ENCODE measurements at regions not wholly inside any gene's neighbourhood (a gene's known extent, or its start where the extent isn't known, plus 50 kb on each side); places are given as distances from the start of the nearest gene placed in this dataset.
A peak's percentile ranks its signal among the peaks of the same experiment; 100 is the strongest.

DNA sequence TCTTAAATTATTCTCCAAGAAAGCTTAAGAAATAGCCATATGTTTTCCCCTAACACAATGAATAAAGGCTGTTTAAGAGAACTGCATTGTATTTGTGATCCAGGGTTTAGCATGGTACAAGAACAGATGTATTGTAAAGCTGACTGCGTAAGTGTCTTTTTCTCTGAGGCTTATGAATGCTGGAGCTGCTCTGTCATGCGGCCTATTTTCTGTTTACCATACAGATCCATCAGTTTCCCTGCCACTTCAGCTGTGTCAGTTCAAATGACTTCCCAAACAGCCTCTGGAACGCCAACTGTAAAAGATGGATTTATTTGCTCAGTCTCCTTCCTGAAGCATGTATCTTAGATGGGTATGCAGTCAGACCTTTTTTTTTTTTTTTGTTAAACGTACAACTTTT, 419.3 kb upstream of the HS3ST5 start:
- H3K27me3 ChIP-seq (ENCODE audit: control insufficient read depth, insufficient read depth, low read length): no peaks in the 10 kb centered on the region
- no peaks in the 10 kb centered on the region for H3K27me3 Mint-ChIP-seq
- peaks cover 2 to 13% (median 5%) of the 10 kb centered on the region in 7 donors for H3K9me3 Mint-ChIP-seq
- DNase-seq (no peak), ATAC-seq (ENCODE audit: low read depth in 2 of 2) (no peak)
- no peak overlapping the region for H3K27ac ChIP-seq (ENCODE audit: insufficient read depth, low read length, poor library complexity, severe bottlenecking)
- H3K27ac Mint-ChIP-seq: no peak overlapping the region
- H3K36me3 Mint-ChIP-seq: no peaks in the 10 kb centered on the region
- H3K4me1 Mint-ChIP-seq: no peaks in the 10 kb centered on the region
- H3K4me3 Mint-ChIP-seq: no peak overlapping the region
- no peaks in the 10 kb centered on the region for H3K36me3 ChIP-seq (ENCODE audit: control insufficient read depth, insufficient read depth, low read length)
- no peak overlapping the region for H3K4me3 ChIP-seq (ENCODE audit: low read depth, low read length)
- no peaks in the 10 kb centered on the region for H3K9me3 ChIP-seq (ENCODE audit: control insufficient read depth in 2 of 2, low read length in 2 of 2)
- H3K4me1 ChIP-seq (ENCODE audit: control insufficient read depth, insufficient read depth, low read length, poor library complexity, severe bottlenecking): no peaks in the 10 kb centered on the region

DNA sequence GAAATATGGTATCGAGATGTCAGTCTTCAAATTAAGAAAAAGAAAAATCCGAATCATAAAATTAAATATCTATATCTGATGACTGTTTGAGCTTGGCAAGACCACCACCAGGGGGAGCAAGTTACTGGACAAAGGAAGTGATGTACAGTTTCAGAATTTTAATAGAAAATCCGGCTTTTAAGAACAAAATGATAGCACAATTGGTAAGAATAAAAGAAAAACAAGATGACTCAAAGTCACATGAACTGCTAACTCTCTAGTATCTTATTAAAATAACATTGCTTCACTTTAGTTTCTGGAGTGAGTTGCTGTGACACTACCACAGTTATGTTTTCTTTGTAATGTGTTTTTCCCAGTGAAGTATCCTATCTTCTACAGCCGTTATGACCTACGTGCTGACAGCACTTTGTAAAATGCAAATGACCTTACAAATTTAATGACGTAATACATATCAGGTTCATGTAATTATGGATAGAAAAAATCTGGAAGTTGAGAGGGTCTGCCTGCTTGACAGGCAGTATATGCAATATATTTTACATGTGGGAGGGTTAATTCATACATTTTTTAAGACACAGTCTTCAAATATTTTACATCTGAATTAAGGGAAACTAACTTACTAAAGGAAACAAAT, 405.3 kb upstream of the HS3ST5 start:
- no peak for ATAC-seq (ENCODE audit: low read depth in 2 of 2)
- no peaks in the 10 kb centered on the region for H3K36me3 Mint-ChIP-seq

DNA sequence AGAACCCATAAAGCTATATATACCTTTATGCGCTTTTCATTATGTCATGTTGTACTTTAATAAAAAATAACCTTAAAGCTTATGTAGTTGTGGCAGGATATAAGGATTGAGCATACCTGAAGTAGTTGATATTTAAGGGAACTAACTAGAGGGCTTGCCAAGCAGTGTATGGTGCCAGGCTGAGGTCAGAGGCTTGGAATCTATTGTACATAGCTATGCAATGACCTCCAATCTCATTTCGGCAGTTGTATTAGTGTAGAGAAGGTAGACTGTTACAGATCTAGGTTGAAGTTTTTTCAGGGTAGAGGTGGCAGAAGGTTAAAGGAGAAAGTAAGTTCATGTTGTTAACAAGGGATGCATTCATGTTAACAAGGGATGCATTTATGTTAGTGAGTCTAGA, 397.7 kb upstream of the HS3ST5 start:
- Histone ChIP-seq H3K27me3 (ENCODE audit: control insufficient read depth, insufficient read depth, low read length) (no peaks in the 10 kb centered on the region), H3K27ac (ENCODE audit: insufficient read depth, low read length, poor library complexity, severe bottlenecking) (no peak overlapping the region), H3K4me1 (ENCODE audit: control insufficient read depth, insufficient read depth, low read length, poor library complexity, severe bottlenecking) (no peaks in the 10 kb centered on the region), H3K36me3 (ENCODE audit: control insufficient read depth, insufficient read depth, low read length) (no peaks in the 10 kb centered on the region), H3K9me3 (ENCODE audit: control insufficient read depth in 2 of 2, low read length in 2 of 2) (peaks cover 0 to 4% of the 10 kb centered on the region in 2 experiments), H3K4me3 (ENCODE audit: low read depth, low read length) (no peak overlapping the region)
- no peaks in the 10 kb centered on the region for H3K36me3 Mint-ChIP-seq
- DNase-seq (no peak), ATAC-seq (ENCODE audit: low read depth in 2 of 2) (no peak)
- H3K4me1 Mint-ChIP-seq: no peaks in the 10 kb centered on the region
- no peaks in the 10 kb centered on the region for H3K27me3 Mint-ChIP-seq
- no peak overlapping the region for H3K4me3 Mint-ChIP-seq
- no peak overlapping the region for H3K27ac Mint-ChIP-seq
- H3K9me3 Mint-ChIP-seq: peaks cover 0 to 8% (median 6%) of the 10 kb centered on the region in 7 donors

More for the DNA sequence above, 405.3 kb upstream of the HS3ST5 start:
- DNase-seq: peak in 1 of 3 donors; percentile 20
- H3K27me3 ChIP-seq (ENCODE audit: control insufficient read depth, insufficient read depth, low read length): no peaks in the 10 kb centered on the region
- H3K4me1 ChIP-seq (ENCODE audit: control insufficient read depth, insufficient read depth, low read length, poor library complexity, severe bottlenecking): no peaks in the 10 kb centered on the region
- peaks cover 0 to 11% (median 3%) of the 10 kb centered on the region in 7 donors for H3K9me3 Mint-ChIP-seq
- no peak overlapping the region for H3K4me3 Mint-ChIP-seq
- no peaks in the 10 kb centered on the region for H3K36me3 ChIP-seq (ENCODE audit: control insufficient read depth, insufficient read depth, low read length)
- no peak overlapping the region for H3K27ac ChIP-seq (ENCODE audit: insufficient read depth, low read length, poor library complexity, severe bottlenecking)
- no peaks in the 10 kb centered on the region for H3K27me3 Mint-ChIP-seq
- no peaks in the 10 kb centered on the region for H3K4me1 Mint-ChIP-seq
- H3K9me3 ChIP-seq (ENCODE audit: control insufficient read depth in 2 of 2, low read length in 2 of 2): peaks cover 0 to 4% of the 10 kb centered on the region in 2 experiments
- H3K4me3 ChIP-seq (ENCODE audit: low read depth, low read length): no peak overlapping the region
- H3K27ac Mint-ChIP-seq: no peak overlapping the region

- no peaks in the 10 kb centered on the region for H3K36me3 ChIP-seq (ENCODE audit: control insufficient read depth, insufficient read depth, low read length)
- no peaks in the 10 kb centered on the region for H3K4me1 Mint-ChIP-seq
- H3K9me3 ChIP-seq (ENCODE audit: control insufficient read depth in 2 of 2, low read length in 2 of 2): peaks cover 0 to 2% of the 10 kb centered on the region in 2 experiments
- H3K4me3 ChIP-seq (ENCODE audit: low read depth, low read length): no peak overlapping the region
- H3K27ac Mint-ChIP-seq: no peak overlapping the region
- H3K4me1 ChIP-seq (ENCODE audit: control insufficient read depth, insufficient read depth, low read length, poor library complexity, severe bottlenecking): no peaks in the 10 kb centered on the region
- DNase-seq (no peak), ATAC-seq (ENCODE audit: low read depth in 2 of 2) (no peak)
- no peaks in the 10 kb centered on the region for H3K27me3 ChIP-seq (ENCODE audit: control insufficient read depth, insufficient read depth, low read length)
- no peaks in the 10 kb centered on the region for H3K27me3 Mint-ChIP-seq
- H3K36me3 Mint-ChIP-seq: no peaks in the 10 kb centered on the region
- no peak overlapping the region for H3K27ac ChIP-seq (ENCODE audit: insufficient read depth, low read length, poor library complexity, severe bottlenecking)
- peaks cover 0 to 9% (median 6%) of the 10 kb centered on the region in 7 donors for H3K9me3 Mint-ChIP-seq
- no peak overlapping the region for H3K4me3 Mint-ChIP-seq
Observed at GRCh38 chr6:114739656-114740055, 396.8 kb upstream of the HS3ST5 start.

GRCh38 chr6:114735025-114735735, 392.4 kb upstream of the HS3ST5 start:
- Mint-ChIP-seq H3K4me1 (no peaks in the 10 kb centered on the region), H3K9me3 (peaks cover 2 to 9% (median 4%) of the 10 kb centered on the region in 7 donors), H3K4me3 (no peak overlapping the region), H3K27ac (no peak overlapping the region), H3K27me3 (no peaks in the 10 kb centered on the region), H3K36me3 (no peaks in the 10 kb centered on the region)
- Histone ChIP-seq H3K27ac (ENCODE audit: insufficient read depth, low read length, poor library complexity, severe bottlenecking) (no peak overlapping the region), H3K4me1 (ENCODE audit: control insufficient read depth, insufficient read depth, low read length, poor library complexity, severe bottlenecking) (no peaks in the 10 kb centered on the region), H3K4me3 (ENCODE audit: low read depth, low read length) (no peak overlapping the region), H3K36me3 (ENCODE audit: control insufficient read depth, insufficient read depth, low read length) (no peaks in the 10 kb centered on the region), H3K9me3 (ENCODE audit: control insufficient read depth in 2 of 2, low read length in 2 of 2) (no peaks in the 10 kb centered on the region), H3K27me3 (ENCODE audit: control insufficient read depth, insufficient read depth, low read length) (no peaks in the 10 kb centered on the region)
- no peak for ATAC-seq (ENCODE audit: low read depth in 2 of 2)
- DNase-seq: no peak

GRCh38 chr6:114733596-114733995, 390.8 kb upstream of the HS3ST5 start:
- ATAC-seq (ENCODE audit: low read depth in 2 of 2) (no peak), DNase-seq (no peak)
- Mint-ChIP-seq H3K4me1 (no peaks in the 10 kb centered on the region), H3K36me3 (no peaks in the 10 kb centered on the region), H3K4me3 (no peak overlapping the region), H3K9me3 (peaks cover 2 to 7% (median 4%) of the 10 kb centered on the region in 7 donors), H3K27me3 (no peaks in the 10 kb centered on the region), H3K27ac (no peak overlapping the region)
- Histone ChIP-seq H3K9me3 (ENCODE audit: control insufficient read depth in 2 of 2, low read length in 2 of 2) (no peaks in the 10 kb centered on the region), H3K27ac (ENCODE audit: insufficient read depth, low read length, poor library complexity, severe bottlenecking) (no peak overlapping the region), H3K4me1 (ENCODE audit: control insufficient read depth, insufficient read depth, low read length, poor library complexity, severe bottlenecking) (no peaks in the 10 kb centered on the region), H3K4me3 (ENCODE audit: low read depth, low read length) (no peak overlapping the region), H3K27me3 (ENCODE audit: control insufficient read depth, insufficient read depth, low read length) (no peaks in the 10 kb centered on the region), H3K36me3 (ENCODE audit: control insufficient read depth, insufficient read depth, low read length) (no peaks in the 10 kb centered on the region)

DNA sequence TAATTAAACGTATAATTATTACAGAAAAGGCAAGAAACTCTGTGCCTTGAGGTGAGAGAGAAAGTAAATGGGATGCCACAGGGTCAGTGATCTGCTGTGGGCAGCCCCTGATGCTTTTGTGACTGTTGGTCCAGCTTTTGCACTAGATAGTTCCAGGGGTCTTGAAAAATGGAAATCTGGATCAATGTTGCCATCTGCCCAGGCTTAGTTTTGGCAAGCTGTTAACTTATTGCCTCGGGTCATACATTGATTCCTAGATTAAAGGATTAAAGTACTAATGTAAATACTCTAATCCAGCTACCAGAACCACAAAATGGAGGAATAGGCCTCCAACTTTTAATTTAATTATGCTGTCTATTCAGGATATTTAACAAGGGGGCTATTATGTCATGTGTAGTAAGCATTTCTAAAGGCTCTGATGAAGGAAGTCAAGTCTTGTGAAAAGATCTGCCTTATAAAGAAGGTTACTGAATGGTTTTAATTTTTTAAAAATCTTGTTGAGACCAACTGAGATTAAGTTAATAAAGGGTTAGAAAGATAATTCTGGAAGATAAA, 376.0 kb upstream of the HS3ST5 start:
- peaks cover 0 to 3% of the 10 kb centered on the region in 2 experiments for H3K9me3 ChIP-seq (ENCODE audit: control insufficient read depth in 2 of 2, low read length in 2 of 2)
- Mint-ChIP-seq H3K36me3 (no peaks in the 10 kb centered on the region), H3K27ac (no peak overlapping the region), H3K9me3 (peaks cover 0 to 9% (median 4%) of the 10 kb centered on the region in 7 donors), H3K27me3 (no peaks in the 10 kb centered on the region), H3K4me1 (no peaks in the 10 kb centered on the region), H3K4me3 (no peak overlapping the region)
- no peaks in the 10 kb centered on the region for H3K4me1 ChIP-seq (ENCODE audit: control insufficient read depth, insufficient read depth, low read length, poor library complexity, severe bottlenecking)
- H3K27me3 ChIP-seq (ENCODE audit: control insufficient read depth, insufficient read depth, low read length): no peaks in the 10 kb centered on the region
- no peak overlapping the region for H3K27ac ChIP-seq (ENCODE audit: insufficient read depth, low read length, poor library complexity, severe bottlenecking)
- DNase-seq (no peak), ATAC-seq (ENCODE audit: low read depth in 2 of 2) (no peak)
- H3K36me3 ChIP-seq (ENCODE audit: control insufficient read depth, insufficient read depth, low read length): no peaks in the 10 kb centered on the region
- no peak overlapping the region for H3K4me3 ChIP-seq (ENCODE audit: low read depth, low read length)

Data from CD4-positive, CD25-positive, alpha-beta regulatory T cell (primary cell).